Kidney capillary endothelial cell (primary cell): ENCODE measurements at regions not wholly inside any gene's neighbourhood (a gene's known extent, or its start where the extent isn't known, plus 50 kb on each side); places are given as distances from the start of the nearest gene placed in this dataset.
A peak's percentile ranks its signal among the peaks of the same experiment; 100 is the strongest.

Experiments used
- DNase-seq: peaks from one replicate; pipeline ENCODE4 v3.0.0-alpha.2; 2018; ENCODE audit warnings: low spot score

- no peak for DNase-seq
Observed at GRCh38 chr1:93744299-93744988, 62.8 kb upstream of the BCAR3 start.

DNA sequence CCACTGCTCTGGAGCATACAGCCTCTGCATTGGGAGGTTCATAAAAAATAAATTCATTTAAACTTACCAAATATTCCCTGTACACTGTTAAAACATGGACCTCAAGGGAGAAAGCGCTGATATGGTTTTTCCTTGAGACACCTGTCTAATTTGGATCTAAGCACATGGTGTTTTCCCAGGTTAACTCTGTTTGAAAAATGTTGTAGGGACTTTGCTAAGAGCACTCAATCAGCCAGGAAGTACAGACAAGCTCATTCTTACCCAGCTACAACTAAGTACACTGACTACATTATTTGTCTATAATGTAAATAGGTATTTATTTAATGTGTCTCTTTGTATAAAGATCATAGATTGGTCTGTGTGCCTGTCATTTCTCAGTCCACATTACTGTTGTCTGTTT lies 61.8 kb upstream of the BCAR3 start:
- no peak for DNase-seq

- DNase-seq, result no peak
Observed at GRCh38 chr1:93740601-93741031, 59.0 kb upstream of the BCAR3 start.

- no peak for DNase-seq
Observed at GRCh38 chr1:93740157-93740556, 58.5 kb upstream of the BCAR3 start.

- no peak for DNase-seq
Observed at GRCh38 chr1:93739472-93739871, 57.8 kb upstream of the BCAR3 start.

DNA sequence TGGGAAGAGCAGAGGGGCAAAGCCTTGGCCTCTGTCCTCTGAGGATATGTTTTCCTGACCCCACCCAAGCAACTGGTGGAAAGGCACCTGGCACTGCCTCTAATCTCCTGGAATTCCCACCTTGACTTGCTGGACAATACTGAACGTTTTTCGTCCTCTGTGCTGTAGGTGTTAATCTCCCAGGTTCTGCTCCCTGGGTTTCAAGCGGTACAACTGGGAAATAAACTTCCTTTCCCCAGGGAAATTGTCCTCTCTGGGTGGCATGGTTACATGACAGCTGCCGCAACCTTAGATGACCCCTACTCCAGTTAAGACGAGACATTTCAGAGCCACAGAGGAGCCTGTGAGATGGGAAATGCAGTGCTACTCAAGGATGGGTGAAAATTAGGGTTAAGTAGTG lies 57.3 kb upstream of the BCAR3 start:
- no peak for DNase-seq

DNA sequence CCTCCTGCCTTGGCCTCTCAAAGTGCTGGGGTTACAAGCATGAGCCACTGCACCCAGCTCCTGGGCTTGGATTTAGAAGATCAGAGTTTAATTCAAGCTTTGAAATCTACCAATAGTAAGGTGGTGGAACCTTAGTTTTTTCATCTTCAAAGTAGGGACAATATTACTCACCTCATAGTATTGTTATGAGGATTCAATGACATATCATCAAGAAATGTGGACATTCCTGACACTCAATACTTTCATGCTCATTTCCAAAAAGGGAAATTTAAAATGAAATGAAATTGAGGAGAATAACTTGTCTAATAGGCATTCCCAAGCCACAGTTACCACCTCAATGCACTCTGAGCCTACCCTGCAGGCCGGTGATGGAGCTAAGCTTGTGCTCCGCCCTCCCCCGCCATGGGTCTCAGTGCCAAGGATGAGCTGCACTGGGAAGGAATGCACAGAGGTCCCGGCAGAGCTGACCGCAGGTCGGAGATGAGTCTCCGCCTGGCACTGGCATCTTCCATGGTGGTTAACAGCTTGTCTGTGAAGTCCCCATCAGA lies 56.5 kb upstream of the BCAR3 start:
- DNase-seq, result peak; percentile 33

GRCh38 chr1:93735722-93736121 lies 54.1 kb upstream of the BCAR3 start:
- DNase-seq, result no peak

- no peak for DNase-seq
Observed at GRCh38 chr1:93734999-93735398, 53.4 kb upstream of the BCAR3 start.

- DNase-seq, result no peak
Observed at GRCh38 chr1:93733340-93733739, 51.7 kb upstream of the BCAR3 start.

DNA sequence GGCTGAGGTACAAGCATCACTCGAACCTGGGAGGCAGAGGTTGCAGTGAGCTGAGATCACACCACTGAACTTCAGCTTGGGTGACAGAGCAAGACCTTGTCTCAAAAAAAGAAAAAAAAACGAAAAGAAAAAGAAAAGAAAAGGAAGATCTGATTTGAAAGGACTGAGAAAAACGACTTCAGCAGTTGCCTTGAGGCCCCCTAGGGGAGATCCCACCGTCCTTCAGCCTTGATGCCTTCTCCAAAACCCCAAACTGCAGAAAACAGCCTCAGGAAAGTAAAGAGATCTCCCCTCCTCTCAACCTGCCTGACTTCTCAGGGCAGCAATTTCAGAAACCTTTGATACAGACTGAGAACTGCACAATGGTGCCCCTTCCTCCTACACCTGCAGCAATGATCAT lies 50.9 kb upstream of the BCAR3 start:
- DNase-seq, result no peak
